HCT116 (cell line): ENCODE measurements at regions not wholly inside any gene's neighbourhood (a gene's known extent, or its start where the extent isn't known, plus 50 kb on each side); places are given as distances from the start of the nearest gene placed in this dataset.

ENCODE experiments used
- ELF1 ChIP-seq: IDR thresholded peaks from 2 replicates; pipeline ENCODE4 v1.6.1; 2012; ENCODE audit warnings: low read depth, borderline replicate concordance
- POLR2AphosphoS5 ChIP-seq: IDR thresholded peaks from 2 replicates; pipeline ENCODE4 v1.6.1; 2011; ENCODE audit warnings: mild to moderate bottlenecking, low read depth, low read length, moderate library complexity
- TF ChIP-seq, protein P1 (sequence below), 3 experiments: fragments of 200-600 bp in 1 of 3; sonication (generic) in 1 of 3; IDR thresholded peaks in 2 of 3; conservative IDR thresholded peaks in 1 of 3; 2 replicates each; pipeline ENCODE4 v1.5.1; 2012 to 2017; ENCODE audit warnings: low read depth in 2 of 3, low read length in 2 of 3, antibody characterized with exemption in 1 of 3, borderline replicate concordance in 1 of 3, control low read depth in 1 of 3, mild to moderate bottlenecking in 1 of 3, mixed read lengths in 1 of 3, mixed run types in 1 of 3, moderate library complexity in 1 of 3; ENCODE audit not compliant: insufficient read depth in 1 of 3

- no peak for TF ChIP-seq POLR2AphosphoS5
- TF ChIP-seq ELF1: no peak
- TF ChIP-seq, protein P1, sequence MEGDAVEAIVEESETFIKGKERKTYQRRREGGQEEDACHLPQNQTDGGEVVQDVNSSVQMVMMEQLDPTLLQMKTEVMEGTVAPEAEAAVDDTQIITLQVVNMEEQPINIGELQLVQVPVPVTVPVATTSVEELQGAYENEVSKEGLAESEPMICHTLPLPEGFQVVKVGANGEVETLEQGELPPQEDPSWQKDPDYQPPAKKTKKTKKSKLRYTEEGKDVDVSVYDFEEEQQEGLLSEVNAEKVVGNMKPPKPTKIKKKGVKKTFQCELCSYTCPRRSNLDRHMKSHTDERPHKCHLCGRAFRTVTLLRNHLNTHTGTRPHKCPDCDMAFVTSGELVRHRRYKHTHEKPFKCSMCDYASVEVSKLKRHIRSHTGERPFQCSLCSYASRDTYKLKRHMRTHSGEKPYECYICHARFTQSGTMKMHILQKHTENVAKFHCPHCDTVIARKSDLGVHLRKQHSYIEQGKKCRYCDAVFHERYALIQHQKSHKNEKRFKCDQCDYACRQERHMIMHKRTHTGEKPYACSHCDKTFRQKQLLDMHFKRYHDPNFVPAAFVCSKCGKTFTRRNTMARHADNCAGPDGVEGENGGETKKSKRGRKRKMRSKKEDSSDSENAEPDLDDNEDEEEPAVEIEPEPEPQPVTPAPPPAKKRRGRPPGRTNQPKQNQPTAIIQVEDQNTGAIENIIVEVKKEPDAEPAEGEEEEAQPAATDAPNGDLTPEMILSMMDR (IDR thresholded peaks at IDR 0.05 in 2 of 3, conservative IDR thresholded peaks at IDR 0.05 in 1 of 3; ENCODE audit: borderline replicate concordance in 1 of 3, insufficient read depth in 1 of 3, low read depth in 2 of 3, low read length in 2 of 3): no peak
Measured at GRCh38 chr17:77530591-77530990, 389.8 kb downstream of the SEC14L1 start.
